Astrocyte of the spinal cord (primary cell): ENCODE measurements at regions not wholly inside any gene's neighbourhood (a gene's known extent, or its start where the extent isn't known, plus 50 kb on each side); places are given as distances from the start of the nearest gene placed in this dataset.

Source experiments
- DNase-seq: peaks from one replicate; pipeline ENCODE4 v3.0.0; 2011; ENCODE audit warnings: low read depth, low spot score
- H3K4me3 ChIP-seq: 2 replicates; pipeline ENCODE4 v1.5.1; 2011; ENCODE audit warnings: low read depth, mild to moderate bottlenecking, low read length, moderate library complexity
- CTCF ChIP-seq: IDR thresholded peaks from 2 replicates; pipeline ENCODE4 v1.5.1; 2012; ENCODE audit warnings: low read depth, mild to moderate bottlenecking, low read length, inconsistent platforms
- in situ Hi-C: cut with HindIII; loops from 2 replicates; pipeline ENCODE4 v1.10.0; 2017; ENCODE audit warnings: low sequenced_read_pairs

- H3K4me3 ChIP-seq: no peak overlapping the region
- no peak for DNase-seq
- in situ Hi-C loops: no loop called here
- TF ChIP-seq CTCF: no peak
These were observed 873.2 kb downstream of the GATA3 start for GRCh38 chr10:8927705-8928104.

GRCh38 chr10:8946451-8946850 lies 892.0 kb downstream of the GATA3 start:
- no peak overlapping the region for H3K4me3 ChIP-seq
- no peak for TF ChIP-seq CTCF
- DNase-seq: no peak
- in situ Hi-C loops: no loop called here

GRCh38 chr10:8950978-8951377 lies 896.5 kb downstream of the GATA3 start:
- no peak overlapping the region for H3K4me3 ChIP-seq
- TF ChIP-seq CTCF: no peak
- in situ Hi-C loops: no loop called here
- no peak for DNase-seq

- no peak for DNase-seq
- no peak overlapping the region for H3K4me3 ChIP-seq
- TF ChIP-seq CTCF: no peak
- in situ Hi-C loops: no loop called here
These were observed 897.1 kb downstream of the GATA3 start for GRCh38 chr10:8951440-8952089.

- H3K4me3 ChIP-seq: no peak overlapping the region
- no peak for TF ChIP-seq CTCF
- DNase-seq: no peak
- in situ Hi-C loops: no loop called here
These were observed 901.9 kb downstream of the GATA3 start for GRCh38 chr10:8956400-8956799.

GRCh38 chr10:8962249-8962648 lies 907.8 kb downstream of the GATA3 start:
- in situ Hi-C loops: no loop called here
- TF ChIP-seq CTCF: no peak
- no peak for DNase-seq

More at GRCh38 chr10:8962249-8962648, 907.8 kb downstream of the GATA3 start:
- H3K4me3 ChIP-seq: no peak overlapping the region
